Transverse colon (tissue), 3 donors: ENCODE measurements at regions not wholly inside any gene's neighbourhood (a gene's known extent, or its start where the extent isn't known, plus 50 kb on each side); places are given as distances from the start of the nearest gene placed in this dataset.

Experiments
- CTCF ChIP-seq, 5 experiments: fragments of 200-600 bp in 3 of 5; fragments of 450-650 bp in 2 of 5; sonication (generic) in 3 of 5; IDR thresholded peaks; 1 replicate in 2 of 5; 2 replicates in 3 of 5; pipeline ENCODE4 v1.5.1; 2016 to 2017; ENCODE audit warnings: antibody characterized with exemption in 5 of 5, inconsistent platforms in 3 of 5, mild to moderate bottlenecking in 2 of 5, moderate library complexity in 1 of 5
- POLR2A ChIP-seq: fragments of 450-650 bp; IDR thresholded peaks from one replicate; pipeline ENCODE4 v1.6.1; 2016; ENCODE audit warnings: antibody characterized with exemption, mild to moderate bottlenecking, moderate library complexity

- TF ChIP-seq CTCF (IDR thresholded peaks at IDR 0.05) (no peak), POLR2A (no peak)
These were observed 253.9 kb upstream of the RGMB start for GRCh38 chr5:98519571-98519970.
